ENCODE measurements at regions not wholly inside any gene's neighbourhood (a gene's known extent, or its start where the extent isn't known, plus 50 kb on each side); places are given as distances from the start of the nearest gene placed in this dataset.

- no peak for TF ChIP-seq POLR2A (IDR thresholded peaks at IDR 0.05)
- TF ChIP-seq CTCF (IDR thresholded peaks at IDR 0.05) = no peak
These were observed 134.4 kb downstream of the OMA1 start for GRCh38 chr1:58412071-58412580.

All from body of pancreas (tissue), 4 donors.